Gastrocnemius medialis (tissue), 4 donors: ENCODE measurements at regions not wholly inside any gene's neighbourhood (a gene's known extent, or its start where the extent isn't known, plus 50 kb on each side); places are given as distances from the start of the nearest gene placed in this dataset.

Experiments used
- ATAC-seq, 2 donors: fragments of 150-250 bp; one replicate each; pipeline ENCODE4 v1.9.1; 2016
- DNase-seq, 2 donors: peaks; one replicate each; pipeline ENCODE4 v3.0.0-alpha.2; 2019
- H3K27ac ChIP-seq, 4 donors: fragments of 200-600 bp; sonication (generic); 1 replicate in 1 of 4; 2 replicates in 3 of 4; pipeline ENCODE4 v1.5.1; 2016 to 2018; ENCODE audit warnings: mild to moderate bottlenecking in 2 of 4, moderate library complexity in 1 of 4
- H3K27me3 ChIP-seq, 3 donors: fragments of 200-600 bp; sonication (generic) in 2 of 3; 1 replicate in 1 of 3; 2 replicates in 2 of 3; pipeline versions ENCODE4 v1.5.1 to v1.6.0; 2016 to 2019; ENCODE audit warnings: mild to moderate bottlenecking in 1 of 3, moderate library complexity in 1 of 3
- H3K36me3 ChIP-seq, 2 donors: fragments of 200-600 bp; sonication (generic) in 1 of 2; one replicate each; pipeline ENCODE4 v1.5.1; 2017 to 2018
- H3K4me1 ChIP-seq, 2 donors: fragments of 200-600 bp; sonication (generic) in 1 of 2; one replicate each; pipeline ENCODE4 v1.5.1; 2016 to 2017; ENCODE audit warnings: mild to moderate bottlenecking in 2 of 2
- H3K4me3 ChIP-seq, 4 donors: fragments of 200-600 bp; sonication (generic) in 3 of 4; 1 replicate in 1 of 4; 2 replicates in 3 of 4; pipeline ENCODE4 v1.5.1; 2016 to 2019; ENCODE audit warnings: mild to moderate bottlenecking in 2 of 4
- H3K9me3 ChIP-seq, 3 donors: fragments of 200-600 bp; sonication (generic) in 2 of 3; 1 replicate in 1 of 3; 2 replicates in 2 of 3; pipeline ENCODE4 v1.5.1; 2016 to 2019
- POLR2A ChIP-seq, 2 donors: fragments of 450-650 bp; IDR thresholded peaks; one replicate each; pipeline ENCODE4 v1.6.1; 2017; ENCODE audit warnings: antibody characterized with exemption in 2 of 2, mild to moderate bottlenecking in 2 of 2, moderate library complexity in 2 of 2
- in situ Hi-C, 4 donors: fragments of 200-750 bp; cut with MboI; loops; one replicate each; pipeline versions ENCODE4 v1.15.0 to v1.8.0; 2017; ENCODE audit warnings: low sequenced_read_pairs in 4 of 4
- intact Hi-C: fragments of 100-400 bp; cut with DNase I; formaldehyde crosslinking; loops from one replicate; pipeline ENCODE4 v1.15.1; 2023; ENCODE audit warnings: low total_unique reads
- TF ChIP-seq, protein P1 (sequence below), 5 experiments: fragments of 450-650 bp in 3 of 5; fragments of 200-600 bp in 2 of 5; sonication (generic) in 2 of 5; IDR thresholded peaks in 4 of 5; conservative IDR thresholded peaks in 1 of 5; 1 replicate in 4 of 5; 2 replicates in 1 of 5; pipeline ENCODE4 v1.5.1; 2016 to 2019; ENCODE audit warnings: antibody characterized with exemption in 5 of 5, mild to moderate bottlenecking in 3 of 5, moderate library complexity in 3 of 5

GRCh38 chr17:5948811-5949210 is 121.4 kb upstream of the WSCD1 start:
- Histone ChIP-seq H3K4me1 (no peaks in the 10 kb centered on the region), H3K27me3 (no peaks in the 10 kb centered on the region), H3K4me3 (no peak overlapping the region), H3K36me3 (no peaks in the 10 kb centered on the region), H3K9me3 (no peaks in the 10 kb centered on the region), H3K27ac (no peak overlapping the region)
- in situ Hi-C loops (no loop called here), intact Hi-C loops (no loop called here)
- ATAC-seq (no peak), DNase-seq (no peak)
- TF ChIP-seq POLR2A (IDR thresholded peaks at IDR 0.05) = no peak
- TF ChIP-seq, protein P1, sequence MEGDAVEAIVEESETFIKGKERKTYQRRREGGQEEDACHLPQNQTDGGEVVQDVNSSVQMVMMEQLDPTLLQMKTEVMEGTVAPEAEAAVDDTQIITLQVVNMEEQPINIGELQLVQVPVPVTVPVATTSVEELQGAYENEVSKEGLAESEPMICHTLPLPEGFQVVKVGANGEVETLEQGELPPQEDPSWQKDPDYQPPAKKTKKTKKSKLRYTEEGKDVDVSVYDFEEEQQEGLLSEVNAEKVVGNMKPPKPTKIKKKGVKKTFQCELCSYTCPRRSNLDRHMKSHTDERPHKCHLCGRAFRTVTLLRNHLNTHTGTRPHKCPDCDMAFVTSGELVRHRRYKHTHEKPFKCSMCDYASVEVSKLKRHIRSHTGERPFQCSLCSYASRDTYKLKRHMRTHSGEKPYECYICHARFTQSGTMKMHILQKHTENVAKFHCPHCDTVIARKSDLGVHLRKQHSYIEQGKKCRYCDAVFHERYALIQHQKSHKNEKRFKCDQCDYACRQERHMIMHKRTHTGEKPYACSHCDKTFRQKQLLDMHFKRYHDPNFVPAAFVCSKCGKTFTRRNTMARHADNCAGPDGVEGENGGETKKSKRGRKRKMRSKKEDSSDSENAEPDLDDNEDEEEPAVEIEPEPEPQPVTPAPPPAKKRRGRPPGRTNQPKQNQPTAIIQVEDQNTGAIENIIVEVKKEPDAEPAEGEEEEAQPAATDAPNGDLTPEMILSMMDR (IDR thresholded peaks at IDR 0.05 in 4 of 5, conservative IDR thresholded peaks at IDR 0.05 in 1 of 5) = no peak

- ATAC-seq = no peak
- Histone ChIP-seq H3K27me3 (no peaks in the 10 kb centered on the region), H3K36me3 (no peaks in the 10 kb centered on the region), H3K4me1 (no peaks in the 10 kb centered on the region), H3K4me3 (no peak overlapping the region), H3K9me3 (peaks cover 0 to 5% (median 0%) of the 10 kb centered on the region in 3 donors), H3K27ac (no peak overlapping the region)
- no peak for TF ChIP-seq POLR2A (IDR thresholded peaks at IDR 0.05)
- TF ChIP-seq, protein P1 (IDR thresholded peaks at IDR 0.05 in 4 of 5, conservative IDR thresholded peaks at IDR 0.05 in 1 of 5) = no peak
- DNase-seq = no peak
- in situ Hi-C loops (no loop called here), intact Hi-C loops (no loop called here)
Observed at GRCh38 chr17:5950878-5951277, 119.3 kb upstream of the WSCD1 start.

DNA sequence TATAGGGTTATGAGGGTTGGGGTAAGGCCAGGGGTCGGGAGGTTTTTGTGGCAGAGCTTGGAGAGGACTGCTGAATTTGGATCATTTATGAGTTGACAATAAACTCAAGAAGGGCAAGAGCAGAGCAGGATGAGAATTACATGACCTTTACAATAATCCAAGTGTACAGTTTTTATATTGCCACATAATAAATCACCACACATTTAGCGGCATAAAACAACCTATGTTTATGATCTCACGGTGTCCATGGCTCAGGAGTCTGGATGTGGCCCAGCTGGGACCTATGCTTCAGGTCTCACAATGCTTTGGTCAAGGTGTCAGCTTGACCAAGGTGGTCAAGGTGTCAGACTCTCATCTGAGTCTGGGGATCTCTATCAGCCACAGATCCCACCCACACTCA is 118.3 kb upstream of the WSCD1 start:
- Histone ChIP-seq H3K27ac (no peak overlapping the region), H3K9me3 (peaks cover 0 to 6% (median 0%) of the 10 kb centered on the region in 3 donors), H3K36me3 (no peaks in the 10 kb centered on the region), H3K27me3 (no peaks in the 10 kb centered on the region), H3K4me1 (no peaks in the 10 kb centered on the region), H3K4me3 (no peak overlapping the region)
- ATAC-seq (no peak), DNase-seq (no peak)
- intact Hi-C loops = no loop called here
- no peak for TF ChIP-seq POLR2A (IDR thresholded peaks at IDR 0.05)
- TF ChIP-seq, protein P1 (IDR thresholded peaks at IDR 0.05 in 4 of 5, conservative IDR thresholded peaks at IDR 0.05 in 1 of 5) = no peak
- in situ Hi-C loops = no loop called here

GRCh38 chr17:5952518-5952917 is 117.7 kb upstream of the WSCD1 start:
- H3K36me3 ChIP-seq = no peaks in the 10 kb centered on the region
- DNase-seq (no peak), ATAC-seq (no peak)
- in situ Hi-C loops (no loop called here), intact Hi-C loops (no loop called here)
- H3K4me3 ChIP-seq = no peak overlapping the region
- no peaks in the 10 kb centered on the region for H3K27me3 ChIP-seq
- H3K27ac ChIP-seq = no peak overlapping the region
- TF ChIP-seq POLR2A (IDR thresholded peaks at IDR 0.05) = no peak
- no peaks in the 10 kb centered on the region for H3K4me1 ChIP-seq
- peaks cover 0 to 6% (median 0%) of the 10 kb centered on the region in 3 donors for H3K9me3 ChIP-seq

GRCh38 chr17:5955764-5956163 is 114.4 kb upstream of the WSCD1 start:
- Histone ChIP-seq H3K36me3 (no peaks in the 10 kb centered on the region), H3K27ac (no peak overlapping the region), H3K9me3 (peaks cover 0 to 6% (median 0%) of the 10 kb centered on the region in 3 donors), H3K4me3 (no peak overlapping the region), H3K27me3 (no peaks in the 10 kb centered on the region), H3K4me1 (no peaks in the 10 kb centered on the region)
- intact Hi-C loops = no loop called here
- in situ Hi-C loops = no loop called here
- DNase-seq (no peak), ATAC-seq (no peak)
- TF ChIP-seq, protein P1 (IDR thresholded peaks at IDR 0.05 in 4 of 5, conservative IDR thresholded peaks at IDR 0.05 in 1 of 5) = no peak
- no peak for TF ChIP-seq POLR2A (IDR thresholded peaks at IDR 0.05)
